Fibroblast of lung (primary cell): ENCODE measurements at regions not wholly inside any gene's neighbourhood (a gene's known extent, or its start where the extent isn't known, plus 50 kb on each side); places are given as distances from the start of the nearest gene placed in this dataset.

Experiments used
- CTCF ChIP-seq, 2 donors: IDR thresholded peaks in 1 of 2; conservative IDR thresholded peaks in 1 of 2; 1 replicate in 1 of 2; 2 replicates in 1 of 2; pipeline ENCODE4 v1.5.1; 2011 to 2012; ENCODE audit warnings: low read length in 2 of 2, control low read depth in 1 of 2, inconsistent platforms in 1 of 2, low read depth in 1 of 2, mild to moderate bottlenecking in 1 of 2
- EZH2 ChIP-seq: IDR thresholded peaks from 2 replicates; pipeline ENCODE4 v1.5.1; 2012; ENCODE audit warnings: low read length, control low read depth, mild to moderate bottlenecking; ENCODE audit errors: missing control alignments

- TF ChIP-seq EZH2 (no peak), CTCF (conservative IDR thresholded peaks at IDR 0.05 in 1 of 2, IDR thresholded peaks at IDR 0.05 in 1 of 2; ENCODE audit: low read depth in 1 of 2, low read length in 2 of 2) (no peak)
These were observed 58.0 kb upstream of the CD2AP start for GRCh38 chr6:47419621-47420020.
